HG02852 (cell line): ENCODE measurements at regions not wholly inside any gene's neighbourhood (a gene's known extent, or its start where the extent isn't known, plus 50 kb on each side); places are given as distances from the start of the nearest gene placed in this dataset.

ENCODE experiments used
- ATAC-seq: cut with Tn5 transposase; IDR thresholded peaks from one replicate; pipeline ENCODE4 v1.9.1; 2021; ENCODE audit warnings: mild to moderate bottlenecking, moderate library complexity; ENCODE audit not compliant: unreplicated experiment

DNA sequence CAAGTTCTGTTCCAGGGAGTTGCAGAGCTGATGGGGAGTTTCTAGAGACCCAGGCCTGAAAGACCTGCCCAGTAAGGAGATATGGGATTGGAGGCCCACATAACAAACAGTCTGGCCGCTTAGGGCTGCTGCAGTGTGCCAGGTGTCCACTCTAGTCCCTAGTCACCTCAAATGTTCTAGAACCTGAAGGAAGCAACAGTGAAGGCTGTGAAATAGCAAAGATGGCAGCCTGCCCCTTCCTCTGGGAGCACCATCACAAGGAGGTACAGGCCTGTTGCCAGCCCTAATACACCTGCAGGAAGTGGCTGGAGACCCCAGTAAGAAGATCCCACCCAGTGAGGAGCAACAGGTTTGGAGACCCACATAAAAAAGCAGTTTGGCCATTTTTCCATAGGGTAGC lies 783.8 kb upstream of the EDIL3 start:
- ATAC-seq = no peak

DNA sequence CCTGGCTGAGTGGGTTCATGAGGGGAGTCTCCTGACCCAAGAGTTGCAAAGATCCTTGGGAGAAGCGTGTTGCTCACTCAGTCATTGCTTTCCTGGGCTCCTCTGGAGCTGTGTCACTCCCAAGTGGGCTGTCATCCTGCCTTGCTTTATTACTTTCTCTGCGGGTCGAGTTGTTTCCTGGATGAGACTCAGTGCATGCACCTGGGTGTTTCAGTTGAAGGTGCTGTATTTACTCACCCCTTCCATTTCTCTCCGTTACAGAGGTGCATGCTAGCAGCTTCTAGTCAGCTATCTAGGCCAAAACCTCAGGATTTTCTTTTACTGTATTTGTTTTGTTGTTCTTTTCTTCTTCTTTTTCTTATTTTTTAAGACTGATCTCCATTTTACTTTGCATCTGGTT lies 785.5 kb upstream of the EDIL3 start:
- ATAC-seq = no peak

DNA sequence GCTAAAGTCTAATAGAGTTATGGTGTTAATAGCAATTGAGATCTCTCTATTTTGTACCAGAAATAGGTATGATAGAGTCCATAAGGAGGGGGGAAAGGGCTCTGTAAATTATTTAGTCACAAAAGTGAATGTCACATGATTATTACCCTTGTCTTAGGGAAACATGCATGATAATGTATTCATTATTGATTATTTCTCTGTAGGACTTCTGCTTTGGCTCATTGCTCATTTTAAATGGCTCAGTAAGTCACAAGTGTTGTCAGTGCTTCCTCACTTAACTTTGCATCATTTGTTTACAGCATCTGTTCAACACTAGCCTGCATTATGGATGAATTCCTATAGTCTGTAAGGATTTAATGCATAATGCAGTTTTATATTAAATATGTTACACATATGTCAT lies 788.8 kb upstream of the EDIL3 start:
- ATAC-seq = no peak

DNA sequence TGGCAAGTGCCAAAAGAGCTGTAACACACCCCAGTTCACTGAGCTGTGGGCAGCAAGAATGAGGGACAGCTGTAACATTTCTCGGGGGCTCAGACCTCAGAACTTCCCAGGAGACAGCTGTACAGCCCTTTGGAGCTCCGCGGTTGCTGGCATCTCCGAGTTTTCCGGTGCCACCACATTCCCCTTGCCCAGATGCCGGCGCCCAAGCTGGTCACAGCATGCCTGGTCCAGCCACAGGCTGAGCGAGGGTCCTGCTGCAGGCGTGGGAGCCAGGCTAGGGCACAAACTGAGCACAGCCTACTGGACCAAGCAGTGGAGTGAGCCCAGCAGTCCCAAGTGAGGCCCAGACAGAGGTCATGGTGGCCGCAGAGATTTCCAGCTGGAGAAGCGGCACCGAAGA lies 797.7 kb upstream of the EDIL3 start:
- ATAC-seq = no peak

DNA sequence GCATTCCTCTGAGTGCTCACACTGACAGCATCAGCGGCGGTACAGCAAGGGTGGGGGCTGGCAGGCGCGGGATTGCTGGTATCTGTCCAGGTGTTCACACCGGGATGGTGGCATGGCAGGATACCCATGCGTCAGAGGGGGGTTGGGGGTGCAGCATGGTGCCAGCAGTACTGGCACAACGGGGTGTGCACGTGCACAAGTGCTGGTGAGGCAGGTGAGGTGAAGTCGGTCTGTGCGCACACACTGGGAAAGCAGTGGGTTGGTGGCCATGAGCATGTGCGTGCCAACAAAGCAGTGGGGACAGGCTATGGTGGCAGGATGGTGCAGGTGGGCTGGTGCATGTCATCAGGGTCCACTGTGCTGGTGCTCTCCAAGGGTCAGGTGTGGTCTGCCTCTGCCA lies 819.6 kb upstream of the EDIL3 start:
- no peak for ATAC-seq

DNA sequence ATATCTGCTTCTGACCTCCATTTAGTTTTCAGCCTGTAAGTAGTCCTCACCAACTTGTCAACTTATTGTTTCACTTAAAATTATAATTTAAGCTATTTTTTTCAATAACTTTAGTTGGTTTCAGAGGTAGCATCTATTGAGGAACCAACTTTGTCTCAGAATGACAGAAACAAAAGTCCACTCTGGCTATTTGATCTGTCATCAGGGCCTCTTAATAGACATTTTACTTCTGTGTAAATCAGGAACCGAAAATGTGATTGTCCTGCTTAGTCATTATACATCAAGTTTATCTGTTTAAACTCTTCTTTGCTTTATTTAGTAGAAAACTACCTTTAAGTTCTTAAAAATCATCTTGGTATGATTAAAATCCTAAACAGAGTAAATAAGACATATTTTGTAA lies 820.8 kb upstream of the EDIL3 start:
- no peak for ATAC-seq

DNA sequence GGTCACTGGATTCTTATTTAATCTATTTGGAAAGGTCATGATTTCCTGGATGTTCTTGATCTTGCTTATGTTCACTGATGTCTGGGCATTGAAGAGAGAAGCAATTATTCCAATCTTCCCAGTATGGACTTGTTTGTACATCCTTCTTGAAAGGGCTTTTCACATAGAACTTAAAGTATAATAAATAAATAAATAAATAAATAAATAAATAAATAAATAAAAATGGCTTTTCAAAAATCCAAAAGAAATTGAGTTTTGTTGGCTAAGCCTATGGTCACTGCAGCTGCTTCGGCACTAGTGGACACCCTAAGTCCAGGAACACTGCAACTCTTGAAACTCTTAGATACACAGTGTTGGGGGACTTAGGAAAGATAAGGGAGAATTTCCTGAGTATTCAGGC lies 840.7 kb upstream of the EDIL3 start:
- no peak for ATAC-seq

DNA sequence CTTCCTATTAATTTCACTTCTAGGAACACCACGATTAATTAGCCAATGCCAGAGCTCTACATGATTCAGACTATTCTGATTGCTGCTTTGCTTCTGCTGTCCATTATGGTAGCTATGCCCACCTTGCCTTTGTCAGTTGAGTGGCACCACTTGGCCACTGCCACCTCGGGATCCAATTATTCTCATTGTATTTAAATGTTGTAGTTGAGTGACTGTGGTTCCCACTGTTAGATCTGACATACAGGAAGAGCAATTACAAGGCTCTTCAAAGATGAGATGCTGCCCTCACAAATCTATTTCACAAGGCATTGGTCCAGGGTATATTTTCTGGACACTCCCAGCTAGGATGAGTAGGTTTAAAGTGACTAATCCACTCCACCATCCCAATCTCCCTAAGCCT lies 864.5 kb upstream of the EDIL3 start:
- no peak for ATAC-seq

DNA sequence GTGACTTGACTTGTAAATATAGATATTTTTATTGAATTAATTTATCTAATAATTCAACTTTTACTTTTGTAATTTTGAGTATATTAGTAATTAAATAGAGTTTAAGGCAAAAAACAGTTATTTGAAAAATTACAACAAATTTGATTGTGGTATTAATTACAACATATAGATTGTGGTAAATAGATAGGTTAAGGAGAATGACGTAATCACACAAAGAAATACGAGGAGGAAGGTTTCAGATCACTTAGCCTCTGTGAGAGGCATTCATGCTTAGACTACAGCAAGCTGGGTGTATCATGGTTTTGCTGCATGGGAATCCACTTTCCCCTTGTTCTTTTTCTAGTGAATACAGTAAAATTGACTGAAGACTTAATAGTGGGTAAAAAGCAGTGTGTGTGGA lies 878.4 kb upstream of the EDIL3 start:
- no peak for ATAC-seq

DNA sequence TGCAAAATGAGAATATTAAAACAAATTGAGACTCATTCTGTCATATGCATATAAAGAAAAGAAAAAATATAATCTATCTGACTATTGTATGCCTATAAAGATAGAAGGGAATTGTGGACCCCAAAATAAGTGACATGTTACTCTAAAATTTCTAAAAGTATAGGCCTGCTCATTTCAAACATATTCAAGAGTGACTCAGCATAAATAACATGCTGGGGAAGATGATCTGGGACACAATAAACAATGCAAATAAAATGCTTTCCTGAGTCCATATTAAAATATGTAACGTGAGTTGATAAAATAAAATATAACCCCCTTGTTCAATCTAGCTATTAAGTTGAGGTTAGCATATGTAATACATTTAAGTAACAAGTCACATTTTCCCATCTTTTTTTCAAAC lies 882.0 kb upstream of the EDIL3 start:
- no peak for ATAC-seq

DNA sequence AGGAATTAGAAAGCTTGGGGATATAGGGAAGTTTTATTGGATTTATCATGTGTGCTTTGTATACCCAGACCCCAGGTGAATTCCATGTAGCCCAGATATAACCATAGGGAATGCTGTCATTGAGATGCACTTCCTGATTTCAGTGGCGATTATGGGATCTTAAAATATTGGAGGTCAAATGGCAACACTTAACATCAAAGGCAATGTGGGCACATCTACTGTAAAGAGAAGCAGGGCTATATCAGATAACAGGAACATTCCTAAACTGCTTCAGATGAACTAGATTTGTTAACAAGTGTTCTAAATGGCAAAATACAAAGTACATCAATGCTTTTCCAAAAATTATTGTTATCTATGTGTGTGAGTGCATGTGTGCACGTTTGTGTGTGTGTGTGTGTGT lies 883.5 kb upstream of the EDIL3 start:
- ATAC-seq = no peak

DNA sequence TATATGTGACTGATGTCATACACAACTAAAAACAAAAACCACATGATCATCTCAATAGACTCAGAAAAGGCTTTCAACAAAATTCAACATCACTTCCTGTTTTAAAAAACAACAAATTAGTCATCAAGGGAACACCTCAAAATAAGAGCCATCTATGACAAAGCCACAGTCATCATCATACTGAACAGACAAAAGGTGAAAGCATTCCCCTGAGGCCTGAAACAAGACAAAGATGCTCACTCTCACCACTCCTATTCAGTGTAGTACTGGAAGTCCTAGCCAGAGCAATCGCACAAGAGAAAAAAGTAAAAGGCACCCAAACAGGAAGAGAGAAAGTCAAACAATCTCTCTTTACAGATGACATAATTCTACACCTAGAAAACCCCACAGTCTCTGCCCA lies 893.5 kb upstream of the EDIL3 start:
- ATAC-seq = peak; percentile 89

DNA sequence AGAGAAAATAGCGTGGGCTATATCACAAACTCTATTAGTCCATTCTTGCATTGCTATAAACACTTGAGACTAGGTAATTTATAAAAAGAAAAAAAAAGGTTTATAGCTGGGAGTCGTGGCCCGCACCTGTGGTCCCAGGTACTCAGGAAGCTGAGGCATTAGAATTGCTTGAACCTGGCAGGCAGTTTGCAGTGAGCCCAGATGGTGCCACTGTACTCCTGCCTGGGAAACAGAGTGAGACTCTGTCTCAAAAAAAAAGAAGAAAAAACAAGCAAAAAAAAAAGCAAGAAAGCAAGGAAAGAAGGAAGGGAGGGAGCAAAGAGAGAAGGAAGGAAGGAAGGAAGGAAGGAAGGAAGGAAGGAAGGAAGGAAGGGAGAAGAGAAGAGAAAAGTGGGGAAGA lies 904.2 kb upstream of the EDIL3 start:
- no peak for ATAC-seq

DNA sequence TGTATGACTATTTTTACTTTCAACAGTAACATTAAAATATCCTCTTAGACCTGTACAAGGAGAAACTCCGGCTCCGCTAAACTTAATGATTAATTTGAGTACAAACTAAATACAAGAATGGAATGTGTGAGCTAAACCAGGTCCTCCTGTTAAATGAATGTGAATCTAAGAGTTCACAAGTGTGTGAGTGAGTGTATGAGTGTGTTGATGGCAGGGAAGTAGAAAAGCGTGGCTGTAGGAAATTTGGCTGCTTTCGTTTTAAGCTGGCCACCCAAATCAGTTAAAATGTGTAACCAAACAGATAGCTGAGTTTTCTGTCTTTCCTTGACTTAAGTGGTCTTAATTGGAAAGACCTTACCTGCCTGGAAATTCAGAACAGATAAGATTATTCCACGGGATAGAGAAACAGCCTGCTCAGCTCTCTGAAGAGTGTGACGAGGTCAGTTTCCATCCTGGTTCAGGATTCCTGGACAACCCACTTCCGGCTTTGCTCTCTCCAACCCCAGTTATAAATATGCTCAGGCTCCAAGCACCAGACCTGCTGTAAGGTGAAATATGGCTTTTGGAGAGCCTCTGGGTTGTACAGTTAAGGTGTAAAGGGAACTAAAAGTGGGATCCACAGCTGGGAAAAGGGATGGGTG lies 908.6 kb upstream of the EDIL3 start:
- ATAC-seq = no peak

DNA sequence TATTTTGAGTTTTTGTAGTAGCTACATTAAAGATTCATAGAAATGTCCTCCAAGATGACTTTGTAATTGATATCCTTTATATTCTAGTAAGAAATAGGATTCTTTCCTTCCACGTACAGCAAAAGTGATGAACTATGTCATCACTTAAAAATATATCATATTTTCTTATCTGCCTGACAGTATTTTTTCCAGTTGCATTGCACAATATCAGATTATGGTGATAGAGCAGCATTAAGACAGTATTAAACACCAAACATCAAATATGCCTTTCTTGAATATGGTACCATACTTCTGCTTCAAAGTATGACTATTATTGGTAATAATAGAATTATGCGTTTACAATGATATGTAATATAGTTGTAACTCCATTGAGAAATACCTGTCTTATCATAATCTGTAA lies 919.8 kb upstream of the EDIL3 start:
- ATAC-seq = no peak

DNA sequence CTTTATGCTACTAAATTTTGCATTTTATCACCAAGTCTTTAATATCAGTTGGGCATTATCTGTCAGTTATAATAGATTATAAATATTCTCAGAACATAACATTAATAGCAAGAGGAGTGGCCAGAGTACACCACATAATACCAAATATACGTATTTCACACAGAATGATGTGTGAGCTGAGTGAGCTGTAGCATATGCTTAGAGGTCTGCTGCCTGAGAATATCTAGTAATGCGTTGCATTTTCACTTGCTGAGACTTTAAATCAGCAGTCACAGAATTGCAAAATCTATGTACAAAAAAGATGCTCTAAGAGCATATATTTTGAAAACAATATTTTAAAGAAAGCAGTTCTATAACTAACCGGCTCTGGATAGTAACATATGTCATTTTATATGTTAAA lies 921.1 kb upstream of the EDIL3 start:
- no peak for ATAC-seq

DNA sequence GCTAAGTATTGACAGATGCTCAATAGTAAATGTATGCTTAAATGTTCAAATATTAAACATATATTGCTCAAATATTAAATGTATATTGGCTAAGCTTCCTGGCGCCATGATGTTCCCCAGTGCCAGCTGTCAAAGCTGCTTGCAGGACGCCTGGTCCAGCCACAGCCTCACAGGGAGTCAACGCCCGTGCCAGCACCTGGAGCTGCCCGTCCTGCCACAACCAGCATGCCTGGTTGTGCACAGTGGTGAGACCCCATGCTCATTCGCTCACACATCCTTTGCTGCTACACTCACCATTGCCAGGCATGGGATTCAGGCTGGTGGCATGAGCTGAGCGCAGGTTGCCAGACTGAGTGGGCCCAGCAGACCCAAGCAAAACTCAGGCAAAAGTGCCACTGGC lies 926.9 kb upstream of the EDIL3 start:
- ATAC-seq = no peak

DNA sequence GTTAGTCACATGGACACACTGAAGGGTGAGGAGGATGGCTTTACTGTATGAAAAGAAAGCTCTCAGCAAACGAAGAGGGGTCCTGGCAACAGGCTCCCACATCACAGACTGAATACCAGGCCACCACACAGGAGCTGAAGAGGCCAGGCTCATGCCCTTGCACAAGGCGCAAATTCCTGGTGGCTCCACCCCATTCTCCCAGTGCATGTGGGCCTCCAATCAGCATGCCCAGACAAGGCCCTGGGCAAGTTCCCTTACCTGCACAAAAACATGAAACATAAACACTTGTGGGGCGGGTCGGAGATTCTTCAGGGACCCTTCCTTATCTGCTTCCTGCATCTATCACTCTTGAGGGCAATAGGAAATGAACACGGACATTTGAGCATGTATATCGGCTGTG lies 935.8 kb upstream of the EDIL3 start:
- ATAC-seq = no peak

DNA sequence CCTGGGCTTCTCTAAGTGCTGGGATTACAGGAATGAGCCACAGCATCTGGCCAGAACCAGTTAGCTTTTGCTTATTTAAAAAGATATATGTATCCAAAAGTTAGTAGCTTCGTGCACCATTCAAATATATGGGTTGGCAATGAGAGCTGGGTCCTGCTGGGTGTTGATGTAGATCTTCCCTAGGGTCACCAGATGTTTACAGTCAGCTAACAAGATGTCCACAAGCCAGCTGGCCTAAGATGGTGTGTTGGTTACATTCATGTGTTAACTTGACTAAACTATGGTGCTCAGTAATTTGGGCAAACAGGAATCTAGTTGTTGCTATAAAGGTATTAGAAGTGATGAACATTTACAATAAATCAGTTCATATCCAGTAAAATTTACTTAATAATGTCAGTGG lies 948.6 kb upstream of the EDIL3 start:
- ATAC-seq = no peak

DNA sequence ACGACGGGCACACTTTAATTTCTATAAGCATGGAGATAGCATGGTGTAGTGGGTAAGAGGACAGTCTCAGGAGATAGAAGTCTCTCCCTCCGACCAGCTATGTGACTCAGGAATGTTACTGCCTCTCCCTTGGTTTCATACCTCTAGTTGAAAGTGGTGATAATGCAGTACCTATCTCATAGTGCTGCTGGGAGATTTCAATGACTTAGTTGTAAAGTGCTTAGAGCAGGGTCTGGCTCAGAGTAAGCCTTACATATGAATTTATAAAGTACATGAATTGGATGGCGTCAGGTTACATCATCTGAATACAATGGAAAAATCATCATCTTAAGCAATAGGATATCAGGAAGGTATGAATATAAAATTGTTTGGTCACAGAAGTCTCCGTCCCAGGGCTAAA lies 952.8 kb upstream of the EDIL3 start:
- ATAC-seq = no peak

DNA sequence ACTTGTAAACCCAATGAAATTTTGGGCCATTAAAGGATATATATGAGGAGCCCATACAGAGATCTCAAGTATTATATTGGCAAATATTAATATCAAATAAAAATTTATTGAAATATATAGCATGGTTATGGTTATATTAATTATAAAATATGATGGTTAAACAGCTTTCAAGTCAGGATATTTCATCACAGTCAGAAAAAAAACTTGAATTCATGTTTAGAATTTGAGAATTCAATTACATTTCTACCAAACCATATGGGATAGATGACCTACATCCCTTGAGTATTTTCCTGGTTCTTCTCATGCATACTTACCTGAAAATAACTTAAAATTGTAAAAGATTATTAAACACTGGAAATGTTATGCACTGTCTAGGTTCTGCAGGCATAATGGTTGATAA lies 956.1 kb upstream of the EDIL3 start:
- no peak for ATAC-seq

DNA sequence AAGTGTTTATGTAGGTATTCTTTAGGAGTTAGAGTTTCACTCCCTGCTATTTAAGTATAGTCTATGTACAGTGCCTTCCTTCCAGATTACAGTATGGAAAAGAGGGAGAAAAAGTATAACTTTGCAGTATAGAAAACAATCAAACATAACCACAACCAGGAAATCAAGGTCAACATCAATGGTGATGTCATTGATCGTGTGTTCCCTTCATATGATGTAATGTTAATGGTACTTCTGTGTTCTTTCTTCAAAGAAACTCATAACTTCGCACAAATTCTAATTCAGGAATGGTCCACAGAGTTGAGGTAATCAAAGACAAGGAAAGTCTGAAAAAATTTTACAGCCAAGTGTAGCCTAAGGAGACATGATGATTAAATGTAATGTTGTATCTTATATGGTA lies 961.1 kb upstream of the EDIL3 start:
- ATAC-seq = no peak

DNA sequence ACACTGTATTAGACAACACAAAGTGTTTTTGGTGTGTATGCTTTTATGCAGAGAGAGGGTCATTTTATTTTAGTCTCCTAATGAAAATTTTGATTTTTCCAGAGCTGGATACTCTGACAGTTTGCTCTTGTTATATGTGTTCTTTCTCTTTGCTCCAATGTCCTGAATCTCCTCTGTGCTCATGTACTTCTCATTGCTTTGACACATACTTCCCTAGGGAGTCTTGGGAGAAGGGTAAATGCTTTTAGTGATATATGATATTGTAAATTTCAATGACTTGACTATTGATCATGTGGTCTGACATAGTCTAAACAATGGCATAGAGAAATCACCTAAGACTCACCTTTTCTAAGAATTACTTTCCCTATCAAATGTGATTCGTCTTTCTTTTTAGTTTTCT lies 972.6 kb upstream of the EDIL3 start:
- no peak for ATAC-seq

DNA sequence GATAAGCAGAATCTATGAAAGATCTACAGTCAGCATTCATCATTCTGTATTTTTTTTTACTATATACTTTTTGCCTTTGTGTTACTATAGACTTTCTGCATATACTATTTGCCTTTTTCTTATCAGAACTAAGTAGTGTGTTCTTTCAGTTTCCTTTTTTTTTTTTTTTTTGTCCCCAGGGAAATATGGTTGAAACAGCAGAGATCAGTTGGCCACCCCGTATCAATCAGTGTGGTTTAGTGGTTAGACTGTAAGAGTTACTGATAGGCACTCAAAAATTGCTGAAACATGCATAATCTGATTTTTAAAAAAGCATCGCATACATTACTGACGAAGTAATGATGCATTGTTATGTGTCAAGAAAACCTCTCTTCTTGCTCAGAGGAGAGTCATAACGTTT lies 990.8 kb upstream of the EDIL3 start:
- no peak for ATAC-seq
